Loucy (cell line): ENCODE measurements at regions not wholly inside any gene's neighbourhood (a gene's known extent, or its start where the extent isn't known, plus 50 kb on each side); places are given as distances from the start of the nearest gene placed in this dataset.
"Not testable (repeated sequence)": the region's sequence is repeated elsewhere in the genome, so short reads cannot be mapped to it uniquely, and the experiment has no call there.

Experiments used
- H2AFZ ChIP-seq: fragments of 200-600 bp; sonication (generic); 2 replicates; pipeline ENCODE4 v1.6.0; 2016; ENCODE audit warnings: antibody characterized with exemption, mild to moderate bottlenecking, low read length, moderate library complexity
- H3F3A ChIP-seq: fragments of 200-600 bp; 2 replicates; pipeline ENCODE4 v1.6.0; 2016; ENCODE audit warnings: antibody characterized with exemption, low read depth, mild to moderate bottlenecking
- H3K27me3 ChIP-seq: fragments of 200-600 bp; sonication (generic); 2 replicates; pipeline ENCODE4 v1.6.1; 2014; ENCODE audit warnings: low read length, mild to moderate bottlenecking; ENCODE audit not compliant: insufficient read depth, poor library complexity, severe bottlenecking
- H3K36me3 ChIP-seq: fragments of 200-600 bp; sonication (generic); 2 replicates; pipeline ENCODE4 v1.6.1; 2016; ENCODE audit warnings: low read length; ENCODE audit not compliant: insufficient read depth
- H3K4me1 ChIP-seq: fragments of 200-600 bp; sonication (generic); 2 replicates; pipeline ENCODE4 v1.5.1; 2014; ENCODE audit warnings: low read length, mild to moderate bottlenecking; ENCODE audit not compliant: insufficient read depth, poor library complexity, severe bottlenecking
- H3K4me2 ChIP-seq: fragments of 200-600 bp; sonication (generic); 2 replicates; pipeline ENCODE4 v1.6.0; 2014; ENCODE audit warnings: antibody characterized with exemption, low read length, low read depth, mild to moderate bottlenecking; ENCODE audit not compliant: poor library complexity, severe bottlenecking
- H3K4me3 ChIP-seq: fragments of 200-600 bp; sonication (generic); 2 replicates; pipeline ENCODE4 v1.5.1; 2014; ENCODE audit warnings: low read length, mild to moderate bottlenecking, mixed read lengths; ENCODE audit not compliant: poor library complexity, severe bottlenecking
- H3K79me2 ChIP-seq: fragments of 200-600 bp; sonication (generic); 2 replicates; pipeline ENCODE4 v1.6.1; 2014; ENCODE audit warnings: low read length; ENCODE audit not compliant: insufficient read depth
- H3K9ac ChIP-seq: fragments of 200-600 bp; sonication (generic); 2 replicates; pipeline ENCODE4 v1.6.0; 2014; ENCODE audit warnings: mild to moderate bottlenecking, low read depth, low read length, moderate library complexity; ENCODE audit not compliant: poor library complexity, severe bottlenecking
- H3K9me2 ChIP-seq: fragments of 200-600 bp; sonication (generic); replicated peaks from 2 replicates; pipeline ENCODE4 v1.6.1; 2016; ENCODE audit warnings: low read depth, low read length, mixed read lengths
- H3K9me3 ChIP-seq: fragments of 200-600 bp; sonication (generic); 2 replicates; pipeline ENCODE4 v1.6.1; 2014; ENCODE audit warnings: mild to moderate bottlenecking, antibody characterized with exemption, low read length, low read depth; ENCODE audit not compliant: insufficient read depth
- H4K20me1 ChIP-seq: fragments of 200-600 bp; sonication (generic); 2 replicates; pipeline ENCODE4 v1.6.0; 2014; ENCODE audit warnings: antibody characterized with exemption, low read length, mild to moderate bottlenecking; ENCODE audit not compliant: insufficient read depth, poor library complexity, severe bottlenecking
- CTCF ChIP-seq: fragments of 200-600 bp; sonication (generic); conservative IDR thresholded peaks from 2 replicates; pipeline ENCODE4 v1.5.1; 2014; ENCODE audit warnings: mild to moderate bottlenecking, antibody characterized with exemption, low read length
- EZH2phosphoT487 ChIP-seq: fragments of 200-600 bp; IDR thresholded peaks from 2 replicates; pipeline ENCODE4 v1.6.1; 2018; ENCODE audit warnings: antibody characterized with exemption, mild to moderate bottlenecking, moderate library complexity, borderline replicate concordance

- H3K36me3 ChIP-seq = peaks cover 6% of the 10 kb centered on the region; the same call in 1 of the 2 replicates
- H3K4me3 ChIP-seq = no peak overlapping the region
- H3K4me1 ChIP-seq = peaks cover 63% of the 10 kb centered on the region
- H3K79me2 ChIP-seq = peaks cover 92% of the 10 kb centered on the region
- no peaks in the 10 kb centered on the region for H3K27me3 ChIP-seq
- TF ChIP-seq CTCF (no peak), EZH2phosphoT487 (no peak)
- no peak overlapping the region for H2AFZ ChIP-seq
- H3K9me3 ChIP-seq = no peaks in the 10 kb centered on the region
- no peak overlapping the region for H3K4me2 ChIP-seq
- no peak overlapping the region for H3K9ac ChIP-seq
- peaks cover 26% of the 10 kb centered on the region for H4K20me1 ChIP-seq
- 0 out of 2 replicates have a peak, but pooled peaks cover 5% of the 10 kb centered on the region for H3F3A ChIP-seq
- H3K9me2 ChIP-seq = no peaks in the 10 kb centered on the region
These were observed 77.7 kb downstream of the C9orf152 start for GRCh38 chr9:110130211-110130610.

GRCh38 chr9:110130791-110131416 lies 77.1 kb downstream of the C9orf152 start:
- H3F3A ChIP-seq = 0 out of 2 replicates have a peak, but pooled peaks cover 3% of the 10 kb centered on the region
- TF ChIP-seq EZH2phosphoT487 (no peak), CTCF (no peak)
- no peak overlapping the region for H3K4me3 ChIP-seq

GRCh38 chr9:110131499-110131898 lies 76.5 kb downstream of the C9orf152 start:
- peaks cover 95% of the 10 kb centered on the region for H3K79me2 ChIP-seq

More at GRCh38 chr9:110130791-110131416, 77.1 kb downstream of the C9orf152 start:
- no peak overlapping the region for H3K9ac ChIP-seq
- no peaks in the 10 kb centered on the region for H3K27me3 ChIP-seq
- no peak overlapping the region for H2AFZ ChIP-seq
- no peak overlapping the region for H3K4me2 ChIP-seq
- H3K9me2 ChIP-seq = no peaks in the 10 kb centered on the region
- H3K4me1 ChIP-seq = peaks cover 57% of the 10 kb centered on the region
- peaks cover 96% of the 10 kb centered on the region for H3K79me2 ChIP-seq
- H3K36me3 ChIP-seq = peaks cover 6% of the 10 kb centered on the region; the same call in 1 of the 2 replicates
- H4K20me1 ChIP-seq = peaks cover 24% of the 10 kb centered on the region
- no peaks in the 10 kb centered on the region for H3K9me3 ChIP-seq

GRCh38 chr9:110132531-110132930 lies 75.4 kb downstream of the C9orf152 start:
- not testable (repeated sequence) for H3K4me3 ChIP-seq, H3K9ac ChIP-seq, H3K4me2 ChIP-seq, H3K9me2 ChIP-seq, H3K9me3 ChIP-seq, H3F3A ChIP-seq, H3K27me3 ChIP-seq, H2AFZ ChIP-seq
- peaks cover 23% of the 10 kb centered on the region for H4K20me1 ChIP-seq
- peaks cover 23% of the 10 kb centered on the region; the same call in 1 of the 2 replicates for H3K36me3 ChIP-seq
- H3K4me1 ChIP-seq = peaks cover 41% of the 10 kb centered on the region
- peaks cover 95% of the 10 kb centered on the region for H3K79me2 ChIP-seq

More at GRCh38 chr9:110131499-110131898, 76.5 kb downstream of the C9orf152 start:
- Histone ChIP-seq H3K9me3 (no peaks in the 10 kb centered on the region), H3K9ac (no peak overlapping the region), H2AFZ (no peak overlapping the region), H3K9me2 (no peaks in the 10 kb centered on the region), H3F3A (no peaks in the 10 kb centered on the region), H3K4me1 (peaks cover 51% of the 10 kb centered on the region), H4K20me1 (peaks cover 23% of the 10 kb centered on the region), H3K4me3 (no peak overlapping the region), H3K4me2 (no peak overlapping the region), H3K27me3 (no peaks in the 10 kb centered on the region), H3K36me3 (peaks cover 12% of the 10 kb centered on the region; the same call in 1 of the 2 replicates)
- no peak for TF ChIP-seq CTCF
- TF ChIP-seq EZH2phosphoT487 = no peak
